ENCODE measurements at regions not wholly inside any gene's neighbourhood (a gene's known extent, or its start where the extent isn't known, plus 50 kb on each side); places are given as distances from the start of the nearest gene placed in this dataset.
"Not testable (repeated sequence)": the region's sequence is repeated elsewhere in the genome, so short reads cannot be mapped to it uniquely, and the experiment has no call there.

GRCh38 chr10:33967606-33968120, 633.2 kb upstream of the NRP1 start:
- H3K27me3 ChIP-seq (ENCODE audit: insufficient read depth, low read depth): no peaks in the 10 kb centered on the region
- no peaks in the 10 kb centered on the region for H3K79me2 ChIP-seq (ENCODE audit: insufficient read depth, low read depth)
- H3K4me3 ChIP-seq (IDR thresholded peaks at IDR 0.05; ENCODE audit: insufficient read depth, low read depth, low read length): no peak overlapping the region
- H3K4me1 ChIP-seq (ENCODE audit: low read depth, poor library complexity, severe bottlenecking): no peaks in the 10 kb centered on the region
- no peaks in the 10 kb centered on the region for H3K36me3 ChIP-seq (ENCODE audit: insufficient read depth)
- no peak overlapping the region for H2AFZ ChIP-seq (ENCODE audit: low read depth)
- H3K27ac ChIP-seq: no peak overlapping the region
- H3K9ac ChIP-seq: no peak overlapping the region
- H4K20me1 ChIP-seq (ENCODE audit: insufficient read depth): no peaks in the 10 kb centered on the region
- TF ChIP-seq, protein P1, sequence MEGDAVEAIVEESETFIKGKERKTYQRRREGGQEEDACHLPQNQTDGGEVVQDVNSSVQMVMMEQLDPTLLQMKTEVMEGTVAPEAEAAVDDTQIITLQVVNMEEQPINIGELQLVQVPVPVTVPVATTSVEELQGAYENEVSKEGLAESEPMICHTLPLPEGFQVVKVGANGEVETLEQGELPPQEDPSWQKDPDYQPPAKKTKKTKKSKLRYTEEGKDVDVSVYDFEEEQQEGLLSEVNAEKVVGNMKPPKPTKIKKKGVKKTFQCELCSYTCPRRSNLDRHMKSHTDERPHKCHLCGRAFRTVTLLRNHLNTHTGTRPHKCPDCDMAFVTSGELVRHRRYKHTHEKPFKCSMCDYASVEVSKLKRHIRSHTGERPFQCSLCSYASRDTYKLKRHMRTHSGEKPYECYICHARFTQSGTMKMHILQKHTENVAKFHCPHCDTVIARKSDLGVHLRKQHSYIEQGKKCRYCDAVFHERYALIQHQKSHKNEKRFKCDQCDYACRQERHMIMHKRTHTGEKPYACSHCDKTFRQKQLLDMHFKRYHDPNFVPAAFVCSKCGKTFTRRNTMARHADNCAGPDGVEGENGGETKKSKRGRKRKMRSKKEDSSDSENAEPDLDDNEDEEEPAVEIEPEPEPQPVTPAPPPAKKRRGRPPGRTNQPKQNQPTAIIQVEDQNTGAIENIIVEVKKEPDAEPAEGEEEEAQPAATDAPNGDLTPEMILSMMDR (conservative IDR thresholded peaks at IDR 0.05; ENCODE audit: low read depth, low read length): no peak
- no peak overlapping the region for H3K4me2 ChIP-seq

DNA sequence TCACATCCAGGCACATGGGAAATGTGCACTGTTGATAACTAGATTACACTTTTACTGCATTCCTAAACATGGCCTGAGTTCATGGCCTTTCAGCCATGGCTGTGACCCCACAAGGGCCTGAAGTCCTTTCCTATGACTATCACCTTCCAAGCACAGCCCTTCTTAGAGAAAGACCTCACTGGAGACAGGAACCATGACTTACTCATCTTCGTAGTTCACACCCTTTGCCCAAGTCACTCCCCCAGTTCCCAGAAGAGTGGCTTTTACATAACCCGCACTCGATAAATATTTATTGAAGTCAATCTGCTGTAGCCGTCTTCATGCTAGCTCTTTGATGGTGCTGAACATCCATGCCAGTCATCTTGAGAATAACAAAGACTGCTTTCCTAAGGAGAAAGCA, 632.5 kb upstream of the NRP1 start:
- Histone ChIP-seq H3K27me3 (ENCODE audit: insufficient read depth, low read depth) (no peaks in the 10 kb centered on the region), H2AFZ (ENCODE audit: low read depth) (no peak overlapping the region), H3K4me3 (IDR thresholded peaks at IDR 0.05; ENCODE audit: insufficient read depth, low read depth, low read length) (no peak overlapping the region), H3K9ac (no peak overlapping the region), H3K4me1 (ENCODE audit: low read depth, poor library complexity, severe bottlenecking) (no peaks in the 10 kb centered on the region), H4K20me1 (ENCODE audit: insufficient read depth) (no peaks in the 10 kb centered on the region), H3K4me2 (no peak overlapping the region), H3K79me2 (ENCODE audit: insufficient read depth, low read depth) (no peaks in the 10 kb centered on the region), H3K36me3 (ENCODE audit: insufficient read depth) (no peaks in the 10 kb centered on the region), H3K27ac (no peak overlapping the region)
- TF ChIP-seq, protein P1 (conservative IDR thresholded peaks at IDR 0.05; ENCODE audit: low read depth, low read length): no peak

DNA sequence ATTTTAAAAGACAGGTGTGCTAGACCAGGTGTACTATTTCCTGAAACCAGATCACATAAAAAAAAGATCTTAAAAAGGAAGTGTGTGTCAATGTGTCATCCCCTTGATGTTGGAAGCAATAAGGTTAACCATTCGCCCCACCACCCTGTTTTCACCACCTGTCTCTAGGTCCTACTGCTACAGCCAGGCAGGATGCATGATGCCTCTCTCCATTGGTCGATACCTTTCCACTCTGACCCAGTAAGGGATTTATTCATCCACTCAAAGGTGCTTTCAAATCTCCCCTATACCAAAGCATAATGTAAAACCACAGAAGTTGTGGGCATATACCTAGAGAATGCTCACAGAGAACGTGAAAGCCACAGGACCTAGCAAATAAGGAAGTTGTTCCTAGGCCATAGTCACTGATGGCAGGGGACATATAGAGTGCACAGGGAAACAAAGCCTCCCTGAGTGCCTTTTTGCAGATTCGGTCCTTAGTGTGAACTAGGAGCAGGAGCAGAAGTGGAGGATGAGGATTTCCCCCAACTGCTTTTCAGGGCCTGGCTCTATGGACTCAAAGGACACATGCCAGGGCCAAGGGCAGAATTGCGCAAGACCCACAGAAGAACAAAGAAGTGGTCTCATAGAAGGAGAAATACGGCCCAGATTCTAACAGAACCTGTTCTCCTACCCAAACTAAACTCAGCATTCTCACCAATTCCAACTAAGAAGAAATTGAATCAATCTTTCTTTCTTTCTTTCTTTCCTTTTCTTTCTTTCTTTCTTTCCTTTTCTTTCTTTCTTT, 631.5 kb upstream of the NRP1 start:
- Histone ChIP-seq H3K79me2 (ENCODE audit: insufficient read depth, low read depth) (no peaks in the 10 kb centered on the region), H3K27me3 (ENCODE audit: insufficient read depth, low read depth) (no peaks in the 10 kb centered on the region)

GRCh38 chr10:33963729-33964128, 629.3 kb upstream of the NRP1 start:
- H3K27me3 ChIP-seq (ENCODE audit: insufficient read depth, low read depth): no peaks in the 10 kb centered on the region
- TF ChIP-seq, protein P1 (conservative IDR thresholded peaks at IDR 0.05; ENCODE audit: low read depth, low read length): no peak
- H4K20me1 ChIP-seq (ENCODE audit: insufficient read depth): no peaks in the 10 kb centered on the region
- H3K27ac ChIP-seq: no peak overlapping the region
- H3K36me3 ChIP-seq (ENCODE audit: insufficient read depth): no peaks in the 10 kb centered on the region
- no peak overlapping the region for H3K9ac ChIP-seq
- no peaks in the 10 kb centered on the region for H3K79me2 ChIP-seq (ENCODE audit: insufficient read depth, low read depth)
- no peaks in the 10 kb centered on the region for H3K4me1 ChIP-seq (ENCODE audit: low read depth, poor library complexity, severe bottlenecking)
- H2AFZ ChIP-seq (ENCODE audit: low read depth): no peak overlapping the region
- H3K4me3 ChIP-seq (IDR thresholded peaks at IDR 0.05; ENCODE audit: insufficient read depth, low read depth, low read length): no peak overlapping the region
- H3K4me2 ChIP-seq: no peak overlapping the region

More for the DNA sequence above, 631.5 kb upstream of the NRP1 start:
- Histone ChIP-seq H3K4me1 (ENCODE audit: low read depth, poor library complexity, severe bottlenecking) (no peaks in the 10 kb centered on the region), H3K4me3 (IDR thresholded peaks at IDR 0.05; ENCODE audit: insufficient read depth, low read depth, low read length) (no peak overlapping the region), H3K9ac (no peak overlapping the region), H3K27ac (no peak overlapping the region), H3K4me2 (no peak overlapping the region), H4K20me1 (ENCODE audit: insufficient read depth) (no peaks in the 10 kb centered on the region), H2AFZ (ENCODE audit: low read depth) (no peak overlapping the region), H3K36me3 (ENCODE audit: insufficient read depth) (no peaks in the 10 kb centered on the region)
- TF ChIP-seq, protein P1 (conservative IDR thresholded peaks at IDR 0.05; ENCODE audit: low read depth, low read length): no peak

- H3K9ac ChIP-seq; H4K20me1 ChIP-seq (ENCODE audit: insufficient read depth); H3K27me3 ChIP-seq (ENCODE audit: insufficient read depth, low read depth); H3K36me3 ChIP-seq (ENCODE audit: insufficient read depth); H2AFZ ChIP-seq (ENCODE audit: low read depth); H3K27ac ChIP-seq; H3K4me3 ChIP-seq (IDR thresholded peaks at IDR 0.05; ENCODE audit: insufficient read depth, low read depth, low read length); H3K4me1 ChIP-seq (ENCODE audit: low read depth, poor library complexity, severe bottlenecking); H3K79me2 ChIP-seq (ENCODE audit: insufficient read depth, low read depth); H3K4me2 ChIP-seq: not testable (repeated sequence)
Observed at GRCh38 chr10:33956322-33956721, 621.9 kb upstream of the NRP1 start.

Measured in KMS-11 (cell line).